OCI-LY7 (cell line): ENCODE measurements at regions not wholly inside any gene's neighbourhood (a gene's known extent, or its start where the extent isn't known, plus 50 kb on each side); places are given as distances from the start of the nearest gene placed in this dataset.

Source experiments
- EZH2phosphoT487 ChIP-seq: fragments of 200-600 bp; sonication (generic); IDR thresholded peaks from 2 replicates; pipeline ENCODE4 v1.6.1; 2018; ENCODE audit warnings: low read depth, borderline replicate concordance, mild to moderate bottlenecking, mixed run types, antibody characterized with exemption, low read length, moderate library complexity, mixed read lengths
- TF ChIP-seq, protein P1 (sequence below): fragments of 200-600 bp; sonication (generic); conservative IDR thresholded peaks from 2 replicates; pipeline ENCODE4 v1.5.1; 2014; ENCODE audit warnings: mild to moderate bottlenecking, antibody characterized with exemption, low read length, moderate library complexity, mixed read lengths

DNA sequence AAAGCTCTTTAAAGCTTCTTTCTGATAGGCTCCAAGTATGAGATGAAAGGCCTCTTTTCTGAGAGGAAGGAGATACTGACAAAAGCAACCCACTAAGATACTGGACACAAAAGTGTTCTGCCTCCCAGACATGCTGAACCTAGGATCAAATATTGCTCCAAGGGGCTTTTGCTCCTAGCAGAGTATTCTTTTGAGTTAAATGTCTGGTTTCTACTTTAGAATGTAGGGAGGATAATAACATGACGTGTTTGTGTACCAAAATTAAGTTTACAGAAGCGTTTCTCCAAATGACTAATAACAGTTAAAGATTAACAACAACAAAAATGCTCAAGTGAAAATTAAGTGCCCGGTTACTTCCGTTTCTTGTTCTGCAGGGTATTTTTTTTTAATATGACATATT lies 2293.3 kb upstream of the C9orf72 start:
- TF ChIP-seq, protein P1, sequence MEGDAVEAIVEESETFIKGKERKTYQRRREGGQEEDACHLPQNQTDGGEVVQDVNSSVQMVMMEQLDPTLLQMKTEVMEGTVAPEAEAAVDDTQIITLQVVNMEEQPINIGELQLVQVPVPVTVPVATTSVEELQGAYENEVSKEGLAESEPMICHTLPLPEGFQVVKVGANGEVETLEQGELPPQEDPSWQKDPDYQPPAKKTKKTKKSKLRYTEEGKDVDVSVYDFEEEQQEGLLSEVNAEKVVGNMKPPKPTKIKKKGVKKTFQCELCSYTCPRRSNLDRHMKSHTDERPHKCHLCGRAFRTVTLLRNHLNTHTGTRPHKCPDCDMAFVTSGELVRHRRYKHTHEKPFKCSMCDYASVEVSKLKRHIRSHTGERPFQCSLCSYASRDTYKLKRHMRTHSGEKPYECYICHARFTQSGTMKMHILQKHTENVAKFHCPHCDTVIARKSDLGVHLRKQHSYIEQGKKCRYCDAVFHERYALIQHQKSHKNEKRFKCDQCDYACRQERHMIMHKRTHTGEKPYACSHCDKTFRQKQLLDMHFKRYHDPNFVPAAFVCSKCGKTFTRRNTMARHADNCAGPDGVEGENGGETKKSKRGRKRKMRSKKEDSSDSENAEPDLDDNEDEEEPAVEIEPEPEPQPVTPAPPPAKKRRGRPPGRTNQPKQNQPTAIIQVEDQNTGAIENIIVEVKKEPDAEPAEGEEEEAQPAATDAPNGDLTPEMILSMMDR, result no peak
- no peak for TF ChIP-seq EZH2phosphoT487
